SH-SY5Y (cell line): ENCODE measurements at regions not wholly inside any gene's neighbourhood (a gene's known extent, or its start where the extent isn't known, plus 50 kb on each side); places are given as distances from the start of the nearest gene placed in this dataset.

Experiments used
- GATA2 ChIP-seq: IDR thresholded peaks from 2 replicates; pipeline ENCODE4 v1.6.1; 2011; ENCODE audit warnings: mild to moderate bottlenecking, low read depth, low read length
- GATA3 ChIP-seq: IDR thresholded peaks from 2 replicates; pipeline ENCODE4 v1.6.1; 2011; ENCODE audit warnings: low read depth, mild to moderate bottlenecking, low read length, moderate library complexity

DNA sequence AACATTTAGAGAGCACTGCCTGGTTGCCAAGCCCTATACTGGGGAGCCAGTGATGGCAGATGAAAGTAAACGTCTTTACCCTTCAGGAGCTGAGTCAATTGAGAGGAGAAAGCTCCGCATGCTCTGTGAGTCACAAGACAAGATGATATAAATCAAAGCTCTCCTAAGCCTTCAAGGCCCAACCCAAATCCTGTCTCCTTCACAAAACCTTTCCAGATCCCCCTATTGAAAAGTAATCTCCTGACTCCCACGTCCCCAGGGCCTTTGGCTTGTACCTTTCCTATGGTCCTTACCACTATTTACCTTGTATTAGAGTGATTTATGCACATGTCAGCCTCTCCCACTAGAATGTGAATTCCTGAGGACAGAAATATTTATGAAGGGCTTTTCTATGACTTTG lies 230.1 kb upstream of the TENM4 start:
- no peak for TF ChIP-seq GATA2
- no peak for TF ChIP-seq GATA3

DNA sequence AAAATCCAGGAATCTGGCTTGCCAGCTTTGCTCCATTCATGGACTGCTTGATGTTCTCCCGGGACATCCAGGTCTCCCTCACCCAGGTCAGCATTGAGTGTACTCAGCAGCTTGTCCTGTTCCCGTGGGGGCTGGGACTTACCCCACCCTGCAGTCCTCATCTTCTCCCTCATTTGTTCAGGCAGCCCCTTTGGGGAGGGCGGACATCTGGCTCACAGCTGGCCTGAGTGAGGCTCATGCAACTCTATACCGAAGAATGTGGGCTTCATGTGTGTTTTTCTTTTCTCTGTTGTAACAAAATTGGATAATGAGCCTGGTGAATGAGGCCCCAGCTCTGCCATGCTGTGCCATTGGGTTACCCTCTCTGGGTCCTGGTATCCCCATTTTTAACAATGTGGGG lies 227.7 kb upstream of the TENM4 start:
- TF ChIP-seq GATA3 (no peak), GATA2 (no peak)

DNA sequence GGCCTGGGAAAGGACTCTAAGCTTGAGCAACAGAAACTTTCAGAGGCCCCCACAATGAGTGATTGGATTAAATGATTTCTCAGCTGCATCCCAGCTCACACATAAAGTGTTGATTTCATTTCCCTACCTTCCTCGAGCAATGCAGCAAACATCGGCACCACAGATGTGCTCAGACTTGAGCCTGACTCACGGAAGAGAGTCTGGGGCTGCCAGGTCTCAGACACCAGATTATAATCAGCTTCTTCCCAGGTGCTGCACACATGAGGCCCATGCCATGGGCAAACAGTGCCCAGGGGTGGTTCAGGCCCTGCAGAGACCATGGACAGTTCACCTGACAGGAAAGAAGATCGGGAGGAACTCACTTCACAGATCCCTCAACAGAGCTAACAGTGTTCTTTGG lies 226.6 kb upstream of the TENM4 start:
- TF ChIP-seq GATA3 (no peak), GATA2 (no peak)

DNA sequence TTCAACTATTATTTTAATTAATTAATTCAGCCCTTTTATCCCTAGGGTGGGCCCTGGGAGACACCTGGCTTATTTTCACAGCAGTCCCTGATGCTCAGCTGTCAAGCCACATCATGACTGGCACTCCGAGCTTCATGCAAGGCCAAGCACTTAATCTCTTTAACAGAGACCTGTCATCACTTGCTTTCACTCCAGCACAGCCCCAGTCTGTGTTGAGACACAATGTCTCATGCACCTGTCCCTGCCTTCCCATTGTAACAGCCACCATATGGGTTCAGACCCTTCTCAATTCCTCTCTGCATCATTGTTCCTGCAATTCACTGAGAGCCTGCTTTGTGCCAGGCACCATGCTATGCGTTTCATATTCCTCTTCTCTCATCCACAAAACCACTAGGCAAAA lies 222.2 kb upstream of the TENM4 start:
- TF ChIP-seq GATA3 (no peak), GATA2 (no peak)

DNA sequence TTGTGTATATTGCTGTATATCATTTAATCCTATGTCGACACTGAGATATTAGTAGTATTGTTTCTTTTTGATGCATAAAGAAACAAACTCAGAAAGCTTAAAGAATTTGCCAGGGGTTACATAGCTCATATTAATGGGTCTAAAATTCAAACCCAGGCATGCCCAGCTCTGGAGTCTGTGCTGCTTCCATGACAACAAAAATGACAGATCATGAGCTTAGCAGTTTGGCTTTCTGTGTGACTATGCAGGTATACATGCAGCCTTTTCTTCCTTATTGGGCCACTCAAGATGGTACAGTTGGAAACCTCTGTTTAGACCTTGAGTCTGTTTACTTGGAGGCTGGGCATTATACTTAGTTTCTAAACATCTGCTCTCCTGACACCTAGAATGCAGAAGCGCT lies 220.5 kb upstream of the TENM4 start:
- TF ChIP-seq GATA2 (no peak), GATA3 (no peak)

DNA sequence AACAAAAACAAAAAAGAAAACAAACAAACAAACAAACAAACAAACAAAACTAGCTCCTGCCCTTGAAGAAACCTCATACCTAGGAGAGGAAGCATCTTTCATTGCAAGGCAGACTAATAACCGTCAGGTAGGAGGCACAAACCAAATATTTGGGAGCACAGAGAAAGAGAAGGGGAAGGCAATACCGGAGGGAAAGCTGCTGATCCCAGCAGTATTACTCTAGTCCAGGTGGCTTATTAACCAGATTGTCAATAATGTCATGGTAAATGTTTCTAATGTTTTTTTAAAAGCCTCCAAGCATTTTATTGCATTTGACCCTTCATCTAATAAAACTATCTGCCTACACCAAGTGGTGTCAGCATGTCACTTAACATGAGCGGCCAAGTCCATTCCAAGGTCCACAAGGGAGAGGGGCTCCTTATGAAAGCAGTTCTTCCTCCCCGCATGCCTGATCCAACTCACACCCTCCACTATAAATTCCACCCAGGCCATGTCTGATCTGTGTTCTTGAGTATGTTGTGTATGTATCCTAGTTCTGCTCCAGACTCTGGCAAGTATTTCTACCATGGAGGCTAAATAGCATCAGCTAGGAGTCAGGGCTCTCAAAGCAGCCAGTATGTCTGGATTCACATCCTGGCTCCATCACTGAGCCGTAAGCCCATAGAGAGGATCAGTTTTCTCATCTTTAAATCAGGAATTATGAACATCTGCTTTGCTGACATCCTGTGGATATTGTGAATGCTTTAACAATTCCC lies 208.1 kb upstream of the TENM4 start:
- no peak for TF ChIP-seq GATA2
- no peak for TF ChIP-seq GATA3

DNA sequence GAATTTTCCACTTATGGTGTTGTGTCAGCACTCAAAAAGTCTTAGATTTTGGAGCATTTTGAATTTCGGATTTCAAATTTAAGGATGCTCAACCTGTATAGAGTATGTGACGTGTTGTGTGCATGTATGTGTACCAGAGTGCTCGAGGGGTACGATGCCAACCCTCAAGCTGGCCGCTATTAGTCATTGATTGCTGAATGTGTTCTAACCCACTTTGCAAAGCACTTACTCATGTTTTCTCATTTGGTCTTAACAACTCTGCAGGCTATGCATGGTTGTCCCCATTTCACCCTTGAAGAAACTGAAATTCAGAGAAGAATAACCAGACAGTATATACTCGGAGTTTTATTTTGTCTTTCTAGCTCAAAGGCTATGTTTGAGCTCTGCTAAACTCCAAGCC lies 196.4 kb upstream of the TENM4 start:
- TF ChIP-seq GATA3 (no peak), GATA2 (no peak)

DNA sequence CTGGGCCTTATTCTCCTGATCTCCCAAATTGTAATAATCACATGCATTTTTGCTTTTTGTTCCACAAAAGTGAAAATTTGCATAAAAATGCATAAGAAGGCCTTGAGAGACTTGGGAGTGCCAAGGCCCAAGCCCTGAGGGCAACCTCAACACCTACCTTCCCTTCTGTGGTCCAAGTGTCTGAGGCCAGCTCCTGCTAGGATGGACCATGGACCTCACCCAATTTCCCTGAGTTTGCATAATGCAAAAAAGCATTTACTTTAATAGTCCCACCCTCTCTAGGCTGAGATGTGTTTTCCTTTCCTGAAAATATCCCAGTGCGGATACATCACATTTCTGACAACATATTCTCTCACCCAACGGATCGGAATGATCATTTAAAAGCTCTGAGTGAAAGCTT lies 194.1 kb upstream of the TENM4 start:
- TF ChIP-seq GATA2 (no peak), GATA3 (no peak)

DNA sequence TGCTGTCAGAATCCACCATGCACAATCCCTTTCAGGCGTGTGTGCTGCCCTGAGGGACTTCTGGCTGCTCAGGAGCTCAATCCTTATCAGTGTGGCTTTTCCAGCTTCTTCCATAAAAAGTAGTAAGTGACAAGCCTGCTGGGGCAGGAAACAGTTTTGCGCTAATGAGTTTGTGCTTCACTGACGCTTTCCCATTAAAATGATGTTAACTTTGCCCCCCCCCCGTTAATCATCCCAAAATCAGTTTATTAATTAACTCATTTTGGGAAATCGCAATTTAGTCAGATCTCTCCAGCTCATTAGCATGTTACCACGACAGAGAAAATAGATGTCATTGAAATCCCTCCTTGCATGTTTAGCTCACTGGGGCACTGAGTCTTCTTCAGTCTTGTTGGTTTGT lies 186.5 kb upstream of the TENM4 start:
- TF ChIP-seq GATA3 (no peak), GATA2 (no peak)

DNA sequence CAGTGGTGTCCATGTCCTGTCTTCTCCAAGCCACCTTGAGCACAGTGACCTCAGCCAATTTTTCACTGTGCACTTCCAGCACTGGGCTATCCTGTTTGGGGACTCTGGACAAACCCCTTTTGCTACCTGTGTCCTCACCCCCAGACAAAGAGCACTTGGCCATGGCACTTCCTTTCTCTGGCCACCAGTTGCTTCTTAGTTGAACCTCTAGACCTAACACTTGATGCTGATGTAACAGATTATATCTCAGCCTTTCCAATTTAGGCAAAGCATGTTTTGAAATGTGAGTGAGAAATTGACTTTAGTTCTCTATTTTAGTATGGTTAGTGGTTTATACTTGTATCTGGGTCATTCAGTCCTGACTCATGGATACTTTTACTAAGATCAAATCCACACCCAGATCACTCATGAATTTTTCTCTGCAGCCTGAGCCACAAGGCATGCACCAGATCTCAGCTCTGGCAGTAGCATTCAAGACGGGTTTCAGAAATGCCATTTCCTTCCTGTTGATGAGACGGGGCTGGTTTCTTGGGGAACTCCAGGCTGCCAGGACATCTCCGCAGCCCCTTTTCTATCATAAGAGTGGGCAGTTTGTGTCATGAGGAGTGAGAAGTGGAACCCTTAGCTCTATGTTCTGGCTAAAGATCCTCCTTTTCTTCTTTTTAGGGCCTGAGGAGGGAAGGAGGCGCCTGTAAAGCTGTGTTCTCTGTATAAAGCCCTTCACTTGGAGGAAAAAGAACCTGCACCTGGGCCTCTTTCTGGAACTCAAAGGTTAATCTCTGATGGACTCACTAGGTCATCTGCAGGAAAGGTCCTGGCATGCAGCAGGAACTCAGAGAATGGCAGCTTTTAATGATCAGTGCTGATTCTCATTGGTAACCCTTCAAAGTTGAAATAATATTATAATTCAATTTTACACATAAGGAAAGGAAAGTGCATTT lies 185.6 kb upstream of the TENM4 start:
- TF ChIP-seq GATA2 (no peak), GATA3 (no peak)

DNA sequence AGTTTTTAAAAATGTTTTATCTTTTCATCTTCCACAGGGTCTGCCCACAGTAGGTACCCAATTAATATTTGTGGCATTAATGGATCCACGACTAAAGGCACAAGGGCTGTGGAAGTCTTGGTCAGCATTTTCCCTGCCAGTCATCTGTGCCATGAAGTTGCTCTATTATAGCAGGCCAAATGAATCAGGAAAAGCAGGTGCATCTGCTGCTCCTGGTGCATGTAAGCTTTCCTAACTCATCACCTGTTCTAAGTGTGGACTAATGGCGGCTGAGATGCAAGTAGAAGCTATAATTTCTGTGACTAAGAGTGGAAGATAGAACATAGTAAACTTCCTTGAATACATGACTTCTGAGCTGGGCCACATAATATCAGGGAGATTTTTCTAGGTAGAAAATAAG lies 182.5 kb upstream of the TENM4 start:
- no peak for TF ChIP-seq GATA3
- TF ChIP-seq GATA2 = no peak

DNA sequence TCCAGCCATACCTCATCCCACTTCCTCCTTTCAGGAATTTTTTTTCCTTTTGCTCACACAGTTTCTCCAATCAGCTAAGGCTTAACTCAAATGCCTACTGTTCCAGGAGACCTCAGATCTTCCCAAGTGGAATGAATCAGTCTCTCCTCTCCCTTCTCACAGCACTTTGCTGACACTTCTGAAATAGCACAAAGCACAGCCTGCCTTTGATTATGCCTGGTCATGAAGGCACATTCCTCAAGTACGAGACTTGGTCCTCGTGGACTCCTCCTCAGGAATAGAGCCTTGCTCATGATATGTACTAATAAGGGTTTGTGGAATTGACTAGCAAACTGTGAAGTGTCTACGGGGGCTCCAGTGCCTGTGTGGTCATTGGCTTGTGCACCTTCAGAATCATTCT lies 176.7 kb upstream of the TENM4 start:
- no peak for TF ChIP-seq GATA3
- no peak for TF ChIP-seq GATA2

DNA sequence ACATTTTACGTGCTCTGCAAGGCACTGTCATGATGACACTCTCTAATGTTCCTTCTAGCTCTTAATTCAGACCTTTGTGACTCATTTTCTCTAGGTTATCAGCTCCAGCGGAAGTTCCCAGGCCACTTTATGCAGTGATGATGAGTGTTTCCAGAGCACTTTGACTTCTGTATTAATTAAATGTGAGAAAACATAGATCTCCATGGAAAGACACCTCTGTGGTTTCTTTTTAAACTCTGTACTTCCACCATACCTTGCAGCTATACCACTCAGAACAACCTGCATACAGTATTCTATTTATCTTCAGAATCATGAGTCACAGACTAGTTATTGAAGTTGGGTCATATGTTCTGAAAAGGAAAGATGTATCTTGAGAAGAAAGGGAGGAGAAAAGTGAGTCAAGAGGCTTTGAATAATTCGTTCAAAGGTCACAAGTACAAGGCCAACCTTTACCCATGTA lies 175.6 kb upstream of the TENM4 start:
- TF ChIP-seq GATA3 = no peak
- TF ChIP-seq GATA2 = no peak

DNA sequence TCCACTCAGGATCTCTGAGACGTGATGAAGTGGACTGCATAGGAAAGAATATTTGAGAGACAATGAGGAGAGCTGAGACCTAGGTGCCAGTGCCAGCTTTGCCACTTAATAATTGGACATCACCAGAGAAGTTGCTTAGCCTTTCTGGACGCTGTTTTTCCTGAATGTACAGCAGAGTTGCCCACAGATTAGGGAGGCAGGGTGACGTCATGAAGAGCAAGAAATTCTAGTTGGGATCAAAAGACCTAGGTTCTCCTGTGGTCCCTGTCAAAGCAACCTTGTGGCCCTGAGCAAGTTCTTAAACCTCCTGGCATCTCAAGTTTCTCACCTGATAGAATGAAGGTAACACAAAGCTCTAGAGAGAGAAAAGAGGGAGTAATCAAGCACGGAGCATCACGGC lies 174.6 kb upstream of the TENM4 start:
- TF ChIP-seq GATA3 = no peak
- no peak for TF ChIP-seq GATA2

DNA sequence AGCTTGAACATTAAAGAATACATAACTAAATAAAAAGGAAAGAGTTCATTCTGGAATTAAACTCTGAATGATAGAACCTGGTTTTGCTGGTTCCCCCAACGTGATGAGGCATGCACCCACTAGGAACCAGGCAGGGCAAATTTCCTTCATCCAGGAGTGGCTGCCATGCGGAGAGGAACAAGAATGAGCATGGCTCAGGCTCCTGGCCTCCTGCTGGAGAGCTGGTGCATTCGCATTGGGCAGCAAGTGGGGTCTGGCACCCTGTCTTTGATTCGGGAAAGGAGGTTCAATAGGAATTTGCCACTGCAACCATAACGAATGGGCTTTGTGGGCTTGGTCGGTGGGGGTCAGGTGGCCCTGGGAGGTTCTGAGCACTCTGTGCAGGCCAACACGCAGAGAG lies 169.8 kb upstream of the TENM4 start:
- TF ChIP-seq GATA2 = no peak
- no peak for TF ChIP-seq GATA3
